K562 (cell line): ENCODE measurements at regions not wholly inside any gene's neighbourhood (a gene's known extent, or its start where the extent isn't known, plus 50 kb on each side); places are given as distances from the start of the nearest gene placed in this dataset.

Experiments used
- ATAC-seq: fragments of 200-7000 bp; cut with Tn5 transposase; 3 replicates; pipeline ENCODE4 v1.9.1; 2020; ENCODE audit warnings: moderate library complexity
- BruUV-seq: library from RNA; stranded (reverse); fragments of 400-500 nt; replicated peaks from 2 replicates; lab custom pipeline; 2021; lab: Mats Ljungman, UMichigan
- CTCF ChIA-PET: fragments of 300-600 bp; formaldehyde crosslinking; extraction: SDS; loops from one replicate; lab custom pipeline; 2021; ENCODE audit warnings: low intra/inter-chr PET ratio; lab: Yijun Ruan, JAX
- POLR2A ChIA-PET: fragments of 300-600, 350-650 bp; sonication (Branson Sonifier 250); formaldehyde crosslinking; extraction: SDS; loops from one replicate; lab custom pipeline; 2021; ENCODE audit warnings: antibody characterized with exemption, inconsistent platforms; lab: Yijun Ruan, JAX
- DNase-seq, 4 experiments: peaks; one replicate each; pipeline versions ENCODE4 v3.0.0 to v3.0.0-alpha.2; 2011 to 2018; ENCODE audit warnings: low spot score in 3 of 4, mixed read lengths in 3 of 4; ENCODE audit errors: extremely low read depth in 1 of 4
- FAIRE-seq: peaks from 2 replicates; lab custom pipeline; 2011; peaks lifted over from hg19 to GRCh38; lab: Jason Lieb, UNC
- H2AFZ ChIP-seq: 2 replicates; pipeline ENCODE4 v1.6.0; 2011; ENCODE audit warnings: low read depth, low read length, control low read depth, inconsistent platforms
- H3K27ac ChIP-seq: fragments of 200-600 bp; 3 replicates; pipeline ENCODE4 v1.8.0; 2011; ENCODE audit warnings: low read depth, mild to moderate bottlenecking, control low read depth, inconsistent platforms, low read length, moderate library complexity, mixed read lengths; ENCODE audit errors: extremely low read depth
- H3K27me3 ChIP-seq, 2 experiments: fragments of 300-600 bp in 1 of 2; 2 replicates in 1 of 2; 3 replicates in 1 of 2; pipeline versions ENCODE4 v1.6.0 to v1.8.0; 2011; ENCODE audit warnings: inconsistent platforms in 2 of 2, low read length in 2 of 2, mild to moderate bottlenecking in 1 of 2, mixed read lengths in 1 of 2, moderate library complexity in 1 of 2; ENCODE audit not compliant: control insufficient read depth in 2 of 2, insufficient read depth in 2 of 2
- H3K36me3 ChIP-seq: fragments of 300-600 bp; 3 replicates; pipeline ENCODE4 v1.8.0; 2011; ENCODE audit warnings: mild to moderate bottlenecking, low read length, inconsistent platforms; ENCODE audit not compliant: control insufficient read depth, insufficient read depth
- H3K4me1 ChIP-seq, 2 experiments: fragments of 200-600 bp in 1 of 2; replicated peaks in 1 of 2; 2 replicates in 1 of 2; 3 replicates in 1 of 2; pipeline versions ENCODE4 v1.5.1 to v1.8.0; 2011; ENCODE audit warnings: inconsistent platforms in 2 of 2, low read length in 2 of 2, mild to moderate bottlenecking in 1 of 2, mixed read lengths in 1 of 2, moderate library complexity in 1 of 2; ENCODE audit not compliant: control insufficient read depth in 2 of 2, insufficient read depth in 2 of 2
- H3K4me2 ChIP-seq: 2 replicates; pipeline ENCODE4 v1.6.1; 2011; ENCODE audit warnings: low read length, control low read depth, inconsistent platforms, mixed read lengths; ENCODE audit not compliant: insufficient read depth
- H3K4me3 ChIP-seq: fragments of 200-600 bp; sonication (generic), shearing (Covaris generic); 2 replicates; pipeline ENCODE4 v1.5.1; 2016; ENCODE audit warnings: control low read depth, inconsistent platforms
- H3K79me2 ChIP-seq: fragments of 200-600 bp; 3 replicates; pipeline ENCODE4 v1.8.0; 2011; ENCODE audit warnings: low read length, inconsistent platforms; ENCODE audit not compliant: control insufficient read depth, insufficient read depth
- H3K9ac ChIP-seq, 2 experiments: 2 replicates each; pipeline versions ENCODE4 v1.6.0 to v1.6.1; 2011; ENCODE audit warnings: low read depth in 2 of 2, low read length in 2 of 2, control low read depth in 1 of 2, inconsistent platforms in 1 of 2, mild to moderate bottlenecking in 1 of 2, mixed read lengths in 1 of 2; ENCODE audit not compliant: insufficient read depth in 1 of 2
- H3K9me1 ChIP-seq: one replicate; pipeline ENCODE4 v1.6.0; 2011; ENCODE audit warnings: inconsistent platforms, mild to moderate bottlenecking, low read length, moderate library complexity; ENCODE audit not compliant: control insufficient read depth, insufficient read depth
- H3K9me3 ChIP-seq: replicated peaks from 2 replicates; pipeline ENCODE4 v1.5.1; 2011; ENCODE audit warnings: low read depth, low read length, inconsistent platforms; ENCODE audit not compliant: control insufficient read depth, insufficient read depth
- H4K20me1 ChIP-seq: replicated peaks from 2 replicates; pipeline ENCODE4 v1.6.1; 2011; ENCODE audit warnings: low read length, inconsistent platforms, mixed read lengths; ENCODE audit not compliant: control insufficient read depth, insufficient read depth
- CC2D1A ChIP-seq: fragments of 450-650 bp; IDR thresholded peaks from 2 replicates; pipeline ENCODE4 v1.6.1; 2017; ENCODE audit warnings: mild to moderate bottlenecking
- GABPA ChIP-seq: fragments of 200-800 bp; sonication (Bioruptor generic); conservative IDR thresholded peaks from 2 replicates; pipeline ENCODE4 v1.6.1; 2016; ENCODE audit warnings: low read depth, missing genetic modification characterization, missing compliant biosample characterization
- NFIC ChIP-seq: fragments of 450-650 bp; IDR thresholded peaks from 2 replicates; pipeline ENCODE4 v1.6.1; 2017; ENCODE audit warnings: mild to moderate bottlenecking, inconsistent platforms
- SMARCA5 ChIP-seq: fragments of 450-650 bp; IDR thresholded peaks from 2 replicates; pipeline ENCODE4 v1.6.1; 2016
- SOX6 ChIP-seq: fragments of 450-650 bp; IDR thresholded peaks from 2 replicates; pipeline ENCODE4 v1.6.1; 2014; ENCODE audit warnings: mild to moderate bottlenecking
- TEAD2 ChIP-seq: fragments of 450-650 bp; IDR thresholded peaks from 2 replicates; pipeline ENCODE4 v1.6.1; 2016; ENCODE audit warnings: missing genetic modification characterization, control low read depth, missing compliant biosample characterization
- ZBTB1 ChIP-seq: sonication (generic); formaldehyde crosslinking; IDR thresholded peaks from 2 replicates; pipeline ENCODE4 v1.8.1; 2023; ENCODE audit warnings: missing genetic modification reagents, low read depth, mild to moderate bottlenecking, borderline replicate concordance
- ZNF644 ChIP-seq: fragments of 200-800 bp; sonication (Bioruptor generic); IDR thresholded peaks from 2 replicates; pipeline ENCODE4 v1.6.1; 2016; ENCODE audit warnings: low read depth, missing genetic modification characterization, missing compliant biosample characterization
- WGBS: fragments of 100-300 bp; shearing (Covaris generic); methylation state at CpG from one replicate; pipeline ENCODE4 v1.1.6; 2016; ENCODE audit warnings: low coverage, mixed read lengths; ENCODE audit not compliant: insufficient coverage; ENCODE audit errors: missing lambda C conversion rate; 5-methylcytosine and 5-hydroxymethylcytosine counted together
- in situ Hi-C: fragments of 300-500 bp; cut with MboI; formaldehyde crosslinking; loops from 4 replicates; pipeline ENCODE4 v1.15.0; 2018; ENCODE audit warnings: inconsistent platforms, mixed read lengths
- intact Hi-C: fragments of 100-400 bp; cut with micrococcal nuclease; formaldehyde crosslinking; loops from 2 replicates; pipeline ENCODE4 v1.14.2; 2022
- TF ChIP-seq, protein P1 (sequence below): conservative IDR thresholded peaks from 2 replicates; pipeline ENCODE4 v1.6.1; 2011; ENCODE audit warnings: low read depth, mild to moderate bottlenecking, low read length; ENCODE audit not compliant: control insufficient read depth
- TF ChIP-seq, protein P2 (sequence below): fragments of 250-450 bp; sonication (Bioruptor Pico); IDR thresholded peaks from 2 replicates; pipeline ENCODE4 v1.5.1; 2021; ENCODE audit warnings: mild to moderate bottlenecking
- TF ChIP-seq, protein P3 (sequence below): fragments of 450-650 bp; formaldehyde crosslinking; IDR thresholded peaks from 2 replicates; pipeline ENCODE4 v1.4.0; 2020; ENCODE audit warnings: mild to moderate bottlenecking, moderate library complexity

DNA sequence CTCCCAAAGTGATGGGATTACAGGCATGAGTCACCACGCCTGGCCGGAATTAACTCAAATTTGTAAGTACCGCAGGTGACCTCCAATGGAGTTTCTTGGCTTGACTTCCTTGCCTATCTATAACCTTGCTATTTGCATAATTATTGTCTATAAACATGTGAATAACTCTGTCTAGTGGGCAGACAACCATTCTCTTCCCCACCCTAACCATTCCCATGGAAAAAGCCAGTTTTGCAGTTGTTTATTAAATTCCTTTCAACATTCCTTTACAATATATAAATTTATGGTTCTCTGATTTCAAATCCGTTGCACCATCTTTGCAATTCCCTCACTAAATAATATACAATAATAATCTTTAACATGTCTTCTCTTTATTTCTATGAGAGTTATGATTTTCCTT, 61.0 kb upstream of the ZDHHC17 start (continued):
- TF ChIP-seq TEAD2 (tag): no peak
- TF ChIP-seq, protein P1, sequence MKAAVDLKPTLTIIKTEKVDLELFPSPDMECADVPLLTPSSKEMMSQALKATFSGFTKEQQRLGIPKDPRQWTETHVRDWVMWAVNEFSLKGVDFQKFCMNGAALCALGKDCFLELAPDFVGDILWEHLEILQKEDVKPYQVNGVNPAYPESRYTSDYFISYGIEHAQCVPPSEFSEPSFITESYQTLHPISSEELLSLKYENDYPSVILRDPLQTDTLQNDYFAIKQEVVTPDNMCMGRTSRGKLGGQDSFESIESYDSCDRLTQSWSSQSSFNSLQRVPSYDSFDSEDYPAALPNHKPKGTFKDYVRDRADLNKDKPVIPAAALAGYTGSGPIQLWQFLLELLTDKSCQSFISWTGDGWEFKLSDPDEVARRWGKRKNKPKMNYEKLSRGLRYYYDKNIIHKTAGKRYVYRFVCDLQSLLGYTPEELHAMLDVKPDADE: no peak

DNA sequence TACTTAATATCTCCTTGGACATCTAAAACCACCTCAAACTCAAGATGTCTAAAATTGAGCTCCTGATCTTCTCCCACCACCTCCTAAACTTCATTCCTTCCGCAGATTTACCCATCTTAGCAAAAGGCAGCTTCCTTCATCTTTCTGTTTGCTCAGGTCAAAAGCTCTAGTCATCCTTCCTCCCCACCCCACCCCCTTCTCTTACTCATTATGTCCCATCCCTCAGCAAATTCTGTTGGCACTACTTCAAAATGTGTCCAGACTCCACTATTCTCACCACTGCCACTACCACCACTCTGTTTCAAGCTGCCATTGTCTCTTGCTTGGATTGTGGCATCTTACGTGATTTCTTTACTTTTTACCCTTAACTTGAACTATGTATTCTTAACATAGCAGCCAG, 59.2 kb upstream of the ZDHHC17 start:
- BruUV-seq: no TSS peak
- POLR2A ChIA-PET: interaction anchor here (0.7 kb wide), 1 partner anchor 91 kb away, joined by 3 read pairs; no protein-coding TSS in a partner anchor

DNA sequence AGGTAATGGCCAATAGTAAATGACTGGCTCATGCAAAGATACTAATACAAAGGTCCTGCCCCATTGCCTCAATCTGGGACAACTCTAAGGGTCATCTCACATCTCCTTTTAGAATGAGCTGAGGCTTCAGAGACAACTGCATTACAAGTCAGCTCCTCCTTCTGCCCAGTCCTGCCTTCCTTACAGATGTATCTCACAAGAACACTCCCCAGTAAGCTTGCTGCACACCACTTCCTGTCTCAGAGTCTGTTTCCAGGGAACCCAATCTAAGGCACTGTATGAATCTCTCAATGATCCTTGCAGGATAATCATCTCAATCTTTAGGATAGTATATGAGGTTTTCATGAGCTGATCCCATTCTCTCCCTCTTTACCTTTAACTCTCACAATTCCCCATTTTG, 57.8 kb upstream of the ZDHHC17 start:
- Histone ChIP-seq H3K36me3 (no peaks in the 10 kb centered on the region), H3K79me2 (no peaks in the 10 kb centered on the region), H4K20me1 (no peaks in the 10 kb centered on the region), H3K9me3 (no peaks in the 10 kb centered on the region), H3K4me1 (no peaks in the 10 kb centered on the region), H3K27ac (no peak overlapping the region), H3K4me3 (no peak overlapping the region), H2AFZ (no peak overlapping the region), H3K9me1 (no peaks in the 10 kb centered on the region), H3K4me2 (no peak overlapping the region), H3K27me3 (no peaks in the 10 kb centered on the region), H3K9ac (no peak overlapping the region)
- no peak for TF ChIP-seq SMARCA5
- TF ChIP-seq CC2D1A: no peak
- TF ChIP-seq GABPA: peak; percentile 44; the same call in 1 of the 2 replicates
- TF ChIP-seq, protein P2, sequence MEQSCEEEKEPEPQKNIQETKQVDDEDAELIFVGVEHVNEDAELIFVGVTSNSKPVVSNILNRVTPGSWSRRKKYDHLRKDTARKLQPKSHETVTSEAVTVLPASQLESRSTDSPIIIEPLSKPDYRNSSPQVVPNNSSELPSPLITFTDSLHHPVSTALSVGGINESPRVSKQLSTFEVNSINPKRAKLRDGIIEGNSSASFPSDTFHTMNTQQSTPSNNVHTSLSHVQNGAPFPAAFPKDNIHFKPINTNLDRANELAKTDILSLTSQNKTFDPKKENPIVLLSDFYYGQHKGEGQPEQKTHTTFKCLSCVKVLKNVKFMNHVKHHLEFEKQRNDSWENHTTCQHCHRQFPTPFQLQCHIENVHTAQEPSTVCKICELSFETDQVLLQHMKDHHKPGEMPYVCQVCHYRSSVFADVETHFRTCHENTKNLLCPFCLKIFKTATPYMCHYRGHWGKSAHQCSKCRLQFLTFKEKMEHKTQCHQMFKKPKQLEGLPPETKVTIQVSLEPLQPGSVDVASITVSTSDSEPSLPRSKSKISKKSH (CRISPR knock-in tag): no peak
- TF ChIP-seq ZBTB1 (CRISPR knock-in tag): no peak
- TF ChIP-seq, protein P3, sequence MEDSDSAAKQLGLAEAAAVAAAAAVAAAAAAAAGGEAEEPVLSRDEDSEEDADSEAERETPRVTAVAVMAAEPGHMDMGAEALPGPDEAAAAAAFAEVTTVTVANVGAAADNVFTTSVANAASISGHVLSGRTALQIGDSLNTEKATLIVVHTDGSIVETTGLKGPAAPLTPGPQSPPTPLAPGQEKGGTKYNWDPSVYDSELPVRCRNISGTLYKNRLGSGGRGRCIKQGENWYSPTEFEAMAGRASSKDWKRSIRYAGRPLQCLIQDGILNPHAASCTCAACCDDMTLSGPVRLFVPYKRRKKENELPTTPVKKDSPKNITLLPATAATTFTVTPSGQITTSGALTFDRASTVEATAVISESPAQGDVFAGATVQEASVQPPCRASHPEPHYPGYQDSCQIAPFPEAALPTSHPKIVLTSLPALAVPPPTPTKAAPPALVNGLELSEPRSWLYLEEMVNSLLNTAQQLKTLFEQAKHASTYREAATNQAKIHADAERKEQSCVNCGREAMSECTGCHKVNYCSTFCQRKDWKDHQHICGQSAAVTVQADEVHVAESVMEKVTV (CRISPR knock-in tag): no peak
- TF ChIP-seq ZNF644 (tag): no peak
- CTCF ChIA-PET: no interaction called here
- in situ Hi-C loops: no loop called here
- no TSS peak for BruUV-seq
- peak; percentile 42; the same call in 1 of the 3 replicates for ATAC-seq
- intact Hi-C loops: no loop called here
- FAIRE-seq: no peak
- POLR2A ChIA-PET: no interaction called here
- no peak for DNase-seq

More for the DNA sequence above, 59.2 kb upstream of the ZDHHC17 start:
- FAIRE-seq: no peak
- 7% methylated on average over 2 of the region's 2 CpGs for WGBS
- H2AFZ ChIP-seq: no peak overlapping the region
- no peaks in the 10 kb centered on the region for H3K27me3 ChIP-seq
- peak; percentile 36; the same call in 1 of the 2 replicates for TF ChIP-seq NFIC
- TF ChIP-seq SOX6: no peak
- H3K27ac ChIP-seq: no peak overlapping the region
- H3K9me3 ChIP-seq: no peaks in the 10 kb centered on the region
- H3K4me3 ChIP-seq: no peak overlapping the region
- CTCF ChIA-PET: no interaction called here
- no peaks in the 10 kb centered on the region for H3K79me2 ChIP-seq
- intact Hi-C loops: no loop called here
- no peaks in the 10 kb centered on the region for H3K36me3 ChIP-seq
- peak in 1 of 4 experiments; percentile 10 for DNase-seq
- H4K20me1 ChIP-seq: no peaks in the 10 kb centered on the region
- H3K9me1 ChIP-seq: no peaks in the 10 kb centered on the region
- no peaks in the 10 kb centered on the region for H3K4me1 ChIP-seq
- in situ Hi-C loops: no loop called here
- H3K4me2 ChIP-seq: no peak overlapping the region
- ATAC-seq: no peak
- no peak overlapping the region for H3K9ac ChIP-seq
